NCI-H460 (cell line): ENCODE measurements at regions not wholly inside any gene's neighbourhood (a gene's known extent, or its start where the extent isn't known, plus 50 kb on each side); places are given as distances from the start of the nearest gene placed in this dataset.
"Not testable (repeated sequence)": the region's sequence is repeated elsewhere in the genome, so short reads cannot be mapped to it uniquely, and the experiment has no call there.

Source experiments
- DNase-seq: peaks from one replicate; pipeline ENCODE4 v3.0.0-alpha.2; 2016; ENCODE audit warnings: low read depth; ENCODE audit errors: extremely low read depth

- no peak for DNase-seq
Measured at GRCh38 chr1:116185161-116185701, 74.0 kb downstream of the MAB21L3 start.

- no peak for DNase-seq
Measured at GRCh38 chr1:116189481-116189880, 78.3 kb downstream of the MAB21L3 start.

- DNase-seq = no peak
Measured at GRCh38 chr1:116191294-116191693, 80.1 kb downstream of the MAB21L3 start.

- no peak for DNase-seq
Measured at GRCh38 chr1:116193768-116194167, 82.6 kb downstream of the MAB21L3 start.

GRCh38 chr1:116194568-116194967 lies 83.4 kb downstream of the MAB21L3 start:
- DNase-seq = no peak

GRCh38 chr1:116195077-116195868 lies 84.1 kb downstream of the MAB21L3 start:
- no peak for DNase-seq

GRCh38 chr1:116200343-116200742 lies 89.1 kb downstream of the MAB21L3 start:
- not testable (repeated sequence) for DNase-seq

- no peak for DNase-seq
Measured at GRCh38 chr1:116201911-116202310, 90.7 kb downstream of the MAB21L3 start.

- DNase-seq = no peak
Measured at GRCh38 chr1:116203181-116203723, 92.1 kb downstream of the MAB21L3 start.

GRCh38 chr1:116203920-116204319 lies 92.7 kb downstream of the MAB21L3 start:
- DNase-seq = no peak

GRCh38 chr1:116205941-116206679 lies 94.9 kb downstream of the MAB21L3 start:
- no peak for DNase-seq

- DNase-seq = no peak
Measured at GRCh38 chr1:116207126-116207735, 96.0 kb downstream of the MAB21L3 start.

GRCh38 chr1:116208136-116208535 lies 96.9 kb downstream of the MAB21L3 start:
- no peak for DNase-seq

- DNase-seq = no peak
Measured at GRCh38 chr1:116211294-116211693, 100.1 kb downstream of the MAB21L3 start.

GRCh38 chr1:116218922-116219321 lies 107.7 kb downstream of the MAB21L3 start:
- no peak for DNase-seq

GRCh38 chr1:116219651-116220434 lies 108.6 kb downstream of the MAB21L3 start:
- no peak for DNase-seq

- no peak for DNase-seq
Measured at GRCh38 chr1:116224111-116224510, 112.9 kb downstream of the MAB21L3 start.

GRCh38 chr1:116224561-116224960 lies 113.4 kb downstream of the MAB21L3 start:
- no peak for DNase-seq

- DNase-seq = no peak
Measured at GRCh38 chr1:116226017-116226416, 114.8 kb downstream of the MAB21L3 start.

- no peak for DNase-seq
Measured at GRCh38 chr1:116228511-116228910, 117.3 kb downstream of the MAB21L3 start.
